Vagina (tissue), 2 donors: ENCODE measurements at regions not wholly inside any gene's neighbourhood (a gene's known extent, or its start where the extent isn't known, plus 50 kb on each side); places are given as distances from the start of the nearest gene placed in this dataset.

Source experiments
- POLR2A ChIP-seq, 2 donors: fragments of 450-650 bp; IDR thresholded peaks; one replicate each; pipeline ENCODE4 v1.6.1; 2017; ENCODE audit warnings: antibody characterized with exemption in 2 of 2, mild to moderate bottlenecking in 2 of 2, moderate library complexity in 2 of 2
- POLR2AphosphoS5 ChIP-seq, 2 donors: sonication (generic); formaldehyde crosslinking; IDR thresholded peaks; one replicate each; pipeline ENCODE4 v1.9.0; 2017; ENCODE audit warnings: antibody characterized with exemption in 2 of 2, mild to moderate bottlenecking in 2 of 2, low read depth in 1 of 2; ENCODE audit not compliant: insufficient read depth in 1 of 2
- TF ChIP-seq, protein P1 (sequence below), 3 experiments: fragments of 450-650 bp in 2 of 3; fragments of 200-600 bp in 1 of 3; sonication (generic) in 1 of 3; IDR thresholded peaks; one replicate each; pipeline ENCODE4 v1.5.1; 2017 to 2019; ENCODE audit warnings: antibody characterized with exemption in 3 of 3, mild to moderate bottlenecking in 2 of 3, moderate library complexity in 2 of 3

- TF ChIP-seq, protein P1, sequence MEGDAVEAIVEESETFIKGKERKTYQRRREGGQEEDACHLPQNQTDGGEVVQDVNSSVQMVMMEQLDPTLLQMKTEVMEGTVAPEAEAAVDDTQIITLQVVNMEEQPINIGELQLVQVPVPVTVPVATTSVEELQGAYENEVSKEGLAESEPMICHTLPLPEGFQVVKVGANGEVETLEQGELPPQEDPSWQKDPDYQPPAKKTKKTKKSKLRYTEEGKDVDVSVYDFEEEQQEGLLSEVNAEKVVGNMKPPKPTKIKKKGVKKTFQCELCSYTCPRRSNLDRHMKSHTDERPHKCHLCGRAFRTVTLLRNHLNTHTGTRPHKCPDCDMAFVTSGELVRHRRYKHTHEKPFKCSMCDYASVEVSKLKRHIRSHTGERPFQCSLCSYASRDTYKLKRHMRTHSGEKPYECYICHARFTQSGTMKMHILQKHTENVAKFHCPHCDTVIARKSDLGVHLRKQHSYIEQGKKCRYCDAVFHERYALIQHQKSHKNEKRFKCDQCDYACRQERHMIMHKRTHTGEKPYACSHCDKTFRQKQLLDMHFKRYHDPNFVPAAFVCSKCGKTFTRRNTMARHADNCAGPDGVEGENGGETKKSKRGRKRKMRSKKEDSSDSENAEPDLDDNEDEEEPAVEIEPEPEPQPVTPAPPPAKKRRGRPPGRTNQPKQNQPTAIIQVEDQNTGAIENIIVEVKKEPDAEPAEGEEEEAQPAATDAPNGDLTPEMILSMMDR (IDR thresholded peaks at IDR 0.05): no peak
- TF ChIP-seq POLR2A (IDR thresholded peaks at IDR 0.05): no peak
- TF ChIP-seq POLR2AphosphoS5 (IDR thresholded peaks at IDR 0.05; ENCODE audit: insufficient read depth in 1 of 2, low read depth in 1 of 2): no peak
Observed at GRCh38 chr7:41190581-41190980, 512.3 kb downstream of the INHBA start.
